ENCODE measurements at regions not wholly inside any gene's neighbourhood (a gene's known extent, or its start where the extent isn't known, plus 50 kb on each side); places are given as distances from the start of the nearest gene placed in this dataset.

DNA sequence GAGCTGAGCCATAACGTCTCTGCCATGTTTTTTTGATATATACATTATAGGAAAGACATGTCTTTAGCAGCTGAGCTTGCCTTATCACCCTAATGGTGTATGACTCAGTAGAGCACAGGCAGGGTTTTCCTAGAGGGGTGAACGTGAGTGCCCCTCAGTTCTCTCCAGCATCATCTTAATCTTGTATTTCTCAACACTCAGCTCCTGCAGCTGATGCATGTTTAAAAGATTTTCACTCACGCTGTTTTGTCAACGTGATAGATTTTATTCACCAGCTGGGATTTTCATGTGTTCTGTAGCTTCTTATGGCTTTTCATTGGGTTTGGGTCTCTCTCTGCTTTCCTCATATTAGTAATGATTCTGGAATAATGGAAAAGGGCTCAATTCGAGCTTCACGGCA, 186.0 kb upstream of the PMFBP1 start:
- in situ Hi-C loops (cut with MboI; ENCODE audit: low sequenced_read_pairs in 4 of 4) = no loop called here
- no peak for DNase-seq

DNA sequence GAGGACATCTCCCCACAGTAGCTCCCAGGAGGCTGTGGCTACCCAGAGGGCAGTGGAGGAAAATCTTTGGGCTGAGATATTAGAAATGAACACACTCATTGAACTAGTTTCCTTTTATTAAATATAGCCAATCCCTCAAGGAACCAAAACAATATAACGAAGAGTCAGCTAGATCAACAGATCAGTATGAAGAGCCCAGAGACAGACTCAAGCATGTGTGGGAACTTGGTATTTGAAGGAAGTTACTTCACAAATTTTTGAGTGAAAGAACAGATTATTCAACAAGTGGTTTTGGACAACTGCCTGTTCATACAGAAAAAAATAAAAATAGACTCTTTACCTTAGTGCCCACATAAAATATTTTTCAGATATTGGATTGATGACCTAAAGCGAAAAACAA, 183.6 kb upstream of the PMFBP1 start:
- H3K36me3 ChIP-seq = no peaks in the 10 kb centered on the region
- TF ChIP-seq, protein P1, sequence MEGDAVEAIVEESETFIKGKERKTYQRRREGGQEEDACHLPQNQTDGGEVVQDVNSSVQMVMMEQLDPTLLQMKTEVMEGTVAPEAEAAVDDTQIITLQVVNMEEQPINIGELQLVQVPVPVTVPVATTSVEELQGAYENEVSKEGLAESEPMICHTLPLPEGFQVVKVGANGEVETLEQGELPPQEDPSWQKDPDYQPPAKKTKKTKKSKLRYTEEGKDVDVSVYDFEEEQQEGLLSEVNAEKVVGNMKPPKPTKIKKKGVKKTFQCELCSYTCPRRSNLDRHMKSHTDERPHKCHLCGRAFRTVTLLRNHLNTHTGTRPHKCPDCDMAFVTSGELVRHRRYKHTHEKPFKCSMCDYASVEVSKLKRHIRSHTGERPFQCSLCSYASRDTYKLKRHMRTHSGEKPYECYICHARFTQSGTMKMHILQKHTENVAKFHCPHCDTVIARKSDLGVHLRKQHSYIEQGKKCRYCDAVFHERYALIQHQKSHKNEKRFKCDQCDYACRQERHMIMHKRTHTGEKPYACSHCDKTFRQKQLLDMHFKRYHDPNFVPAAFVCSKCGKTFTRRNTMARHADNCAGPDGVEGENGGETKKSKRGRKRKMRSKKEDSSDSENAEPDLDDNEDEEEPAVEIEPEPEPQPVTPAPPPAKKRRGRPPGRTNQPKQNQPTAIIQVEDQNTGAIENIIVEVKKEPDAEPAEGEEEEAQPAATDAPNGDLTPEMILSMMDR (IDR thresholded peaks at IDR 0.05 in 4 of 5, conservative IDR thresholded peaks at IDR 0.05 in 1 of 5) = no peak
- no peak for TF ChIP-seq POLR2A (IDR thresholded peaks at IDR 0.05)
- DNase-seq = no peak
- in situ Hi-C loops (cut with MboI; ENCODE audit: low sequenced_read_pairs in 4 of 4) = no loop called here
- no peak overlapping the region for H3K27ac ChIP-seq
- intact Hi-C loops (cut with DNase I; ENCODE audit: low total_unique reads) = no loop called here
- H3K27me3 ChIP-seq = no peaks in the 10 kb centered on the region
- no peaks in the 10 kb centered on the region for H3K4me1 ChIP-seq
- H3K9me3 ChIP-seq = no peaks in the 10 kb centered on the region
- no peak for ATAC-seq
- H3K4me3 ChIP-seq = no peak overlapping the region

More for the DNA sequence above, 186.0 kb upstream of the PMFBP1 start:
- no peak overlapping the region for H3K4me3 ChIP-seq
- intact Hi-C loops (cut with DNase I; ENCODE audit: low total_unique reads) = no loop called here
- no peaks in the 10 kb centered on the region for H3K4me1 ChIP-seq
- no peaks in the 10 kb centered on the region for H3K36me3 ChIP-seq
- no peak for TF ChIP-seq POLR2A (IDR thresholded peaks at IDR 0.05)
- TF ChIP-seq, protein P1 (IDR thresholded peaks at IDR 0.05 in 4 of 5, conservative IDR thresholded peaks at IDR 0.05 in 1 of 5) = no peak
- H3K9me3 ChIP-seq = no peaks in the 10 kb centered on the region
- ATAC-seq = no peak
- no peak overlapping the region for H3K27ac ChIP-seq
- no peaks in the 10 kb centered on the region for H3K27me3 ChIP-seq

DNA sequence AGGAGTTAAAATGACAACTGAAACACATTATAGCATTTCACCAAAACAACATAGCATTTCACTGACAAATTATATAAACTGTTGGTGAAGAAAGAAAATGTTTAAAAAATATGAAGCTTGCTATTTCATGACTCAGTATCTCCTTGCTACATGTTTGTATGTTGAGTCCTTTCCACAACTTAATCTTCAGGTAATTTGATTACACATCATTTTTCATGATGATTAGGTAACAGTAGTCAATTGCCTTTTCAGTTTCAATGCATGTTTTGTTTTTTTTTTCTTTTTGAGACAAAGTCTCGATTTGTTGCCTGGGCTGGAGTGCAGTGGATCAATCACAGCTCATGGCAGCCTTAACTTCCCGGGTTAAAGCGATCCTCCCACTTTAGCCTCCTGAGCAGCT, 177.8 kb upstream of the PMFBP1 start:
- no peaks in the 10 kb centered on the region for H3K36me3 ChIP-seq
- H3K9me3 ChIP-seq = no peaks in the 10 kb centered on the region
- no peak overlapping the region for H3K4me3 ChIP-seq
- ATAC-seq = no peak
- no peaks in the 10 kb centered on the region for H3K27me3 ChIP-seq
- intact Hi-C loops (cut with DNase I; ENCODE audit: low total_unique reads) = no loop called here
- DNase-seq = no peak
- H3K4me1 ChIP-seq = no peaks in the 10 kb centered on the region
- no peak overlapping the region for H3K27ac ChIP-seq
- TF ChIP-seq POLR2A (IDR thresholded peaks at IDR 0.05) = no peak
- TF ChIP-seq, protein P1 (IDR thresholded peaks at IDR 0.05 in 4 of 5, conservative IDR thresholded peaks at IDR 0.05 in 1 of 5) = no peak
- in situ Hi-C loops (cut with MboI; ENCODE audit: low sequenced_read_pairs in 4 of 4) = no loop called here

DNA sequence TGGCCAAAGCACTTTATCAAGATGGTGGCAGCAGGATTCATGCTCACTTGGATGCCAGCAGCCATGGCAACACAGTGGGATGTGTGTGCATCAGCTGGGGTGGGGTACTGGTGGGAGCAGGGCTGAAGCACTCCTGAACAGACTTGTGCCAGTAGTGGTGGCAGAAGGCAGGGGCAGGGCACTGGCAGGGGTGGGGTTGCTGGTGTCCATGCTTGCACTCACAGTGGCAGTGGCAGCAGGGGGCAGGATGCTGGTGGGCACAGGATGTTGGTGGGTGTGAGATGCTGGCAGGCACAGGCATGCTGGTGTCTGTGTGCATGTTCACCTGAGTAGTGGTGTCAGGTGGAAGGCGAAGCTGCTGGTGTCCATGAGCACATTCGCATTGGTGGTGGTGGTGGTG, 161.0 kb upstream of the PMFBP1 start:
- intact Hi-C loops (cut with DNase I; ENCODE audit: low total_unique reads) (no loop called here), in situ Hi-C loops (cut with MboI; ENCODE audit: low sequenced_read_pairs in 4 of 4) (no loop called here)
- Histone ChIP-seq H3K4me3 (no peak overlapping the region), H3K27ac (no peak overlapping the region), H3K9me3 (no peaks in the 10 kb centered on the region), H3K36me3 (no peaks in the 10 kb centered on the region), H3K4me1 (no peaks in the 10 kb centered on the region), H3K27me3 (no peaks in the 10 kb centered on the region)
- no peak for DNase-seq
- ATAC-seq = no peak
- TF ChIP-seq, protein P1 (IDR thresholded peaks at IDR 0.05 in 4 of 5, conservative IDR thresholded peaks at IDR 0.05 in 1 of 5) = no peak

DNA sequence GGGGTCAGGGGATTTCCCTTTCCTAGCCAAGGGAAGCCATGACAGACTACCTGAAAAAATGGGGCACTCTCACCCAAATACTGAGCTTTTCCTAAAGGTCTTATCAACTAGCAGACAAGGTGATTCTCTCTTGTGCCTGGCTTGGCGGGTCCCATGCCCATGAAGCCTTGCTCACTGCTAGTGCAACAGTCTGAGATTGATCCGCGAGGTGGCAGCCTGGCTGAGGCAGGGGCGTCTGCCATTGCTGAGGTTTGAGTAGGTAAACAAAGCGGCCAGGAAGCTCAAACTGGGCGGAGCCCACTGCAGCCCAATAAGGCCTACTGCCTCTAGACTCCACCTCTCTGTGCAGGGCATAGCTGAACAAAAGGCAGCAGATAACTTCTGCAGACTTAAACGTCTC, 152.6 kb upstream of the PMFBP1 start:
- no peaks in the 10 kb centered on the region for H3K27me3 ChIP-seq
- H3K4me3 ChIP-seq = no peak overlapping the region
- DNase-seq (no peak), ATAC-seq (no peak)
- no peaks in the 10 kb centered on the region for H3K4me1 ChIP-seq
- H3K27ac ChIP-seq = no peak overlapping the region
- in situ Hi-C loops (cut with MboI; ENCODE audit: low sequenced_read_pairs in 4 of 4) = no loop called here
- no peaks in the 10 kb centered on the region for H3K36me3 ChIP-seq
- intact Hi-C loops (cut with DNase I; ENCODE audit: low total_unique reads) = no loop called here
- no peaks in the 10 kb centered on the region for H3K9me3 ChIP-seq
- TF ChIP-seq, protein P1 (IDR thresholded peaks at IDR 0.05 in 4 of 5, conservative IDR thresholded peaks at IDR 0.05 in 1 of 5) = no peak
- TF ChIP-seq POLR2A (IDR thresholded peaks at IDR 0.05) = no peak
